GM12873 (cell line): ENCODE measurements at regions not wholly inside any gene's neighbourhood (a gene's known extent, or its start where the extent isn't known, plus 50 kb on each side); places are given as distances from the start of the nearest gene placed in this dataset.

Experiments
- TF ChIP-seq, protein P1 (sequence below): IDR thresholded peaks from 2 replicates; pipeline ENCODE4 v1.5.1; 2012; ENCODE audit warnings: low read depth, mild to moderate bottlenecking, moderate library complexity, low read length, control low read depth; ENCODE audit not compliant: insufficient read depth; ENCODE audit errors: missing control alignments

DNA sequence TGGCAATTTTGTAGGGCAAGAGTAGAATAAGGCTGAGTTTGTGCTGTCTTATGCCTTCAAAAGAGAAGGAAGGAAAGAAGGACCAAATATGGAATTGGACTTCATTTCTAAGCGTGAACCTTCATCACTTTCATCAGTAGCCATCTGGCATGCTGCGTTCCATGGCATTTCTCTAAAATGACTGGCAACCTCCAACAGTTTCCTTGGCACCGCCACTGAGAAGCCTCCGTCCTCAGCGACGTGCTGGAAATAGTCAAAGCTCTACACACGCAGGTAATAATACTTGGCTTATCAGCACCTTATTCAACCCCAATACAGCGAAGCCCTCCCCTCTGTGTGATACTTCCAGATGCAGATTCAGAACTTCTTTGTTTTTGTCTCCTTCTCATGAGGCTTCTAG, 169.7 kb upstream of the CD180 start:
- TF ChIP-seq, protein P1, sequence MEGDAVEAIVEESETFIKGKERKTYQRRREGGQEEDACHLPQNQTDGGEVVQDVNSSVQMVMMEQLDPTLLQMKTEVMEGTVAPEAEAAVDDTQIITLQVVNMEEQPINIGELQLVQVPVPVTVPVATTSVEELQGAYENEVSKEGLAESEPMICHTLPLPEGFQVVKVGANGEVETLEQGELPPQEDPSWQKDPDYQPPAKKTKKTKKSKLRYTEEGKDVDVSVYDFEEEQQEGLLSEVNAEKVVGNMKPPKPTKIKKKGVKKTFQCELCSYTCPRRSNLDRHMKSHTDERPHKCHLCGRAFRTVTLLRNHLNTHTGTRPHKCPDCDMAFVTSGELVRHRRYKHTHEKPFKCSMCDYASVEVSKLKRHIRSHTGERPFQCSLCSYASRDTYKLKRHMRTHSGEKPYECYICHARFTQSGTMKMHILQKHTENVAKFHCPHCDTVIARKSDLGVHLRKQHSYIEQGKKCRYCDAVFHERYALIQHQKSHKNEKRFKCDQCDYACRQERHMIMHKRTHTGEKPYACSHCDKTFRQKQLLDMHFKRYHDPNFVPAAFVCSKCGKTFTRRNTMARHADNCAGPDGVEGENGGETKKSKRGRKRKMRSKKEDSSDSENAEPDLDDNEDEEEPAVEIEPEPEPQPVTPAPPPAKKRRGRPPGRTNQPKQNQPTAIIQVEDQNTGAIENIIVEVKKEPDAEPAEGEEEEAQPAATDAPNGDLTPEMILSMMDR: no peak

- TF ChIP-seq, protein P1: no peak
Measured at GRCh38 chr5:67364381-67364970, 167.9 kb upstream of the CD180 start.

DNA sequence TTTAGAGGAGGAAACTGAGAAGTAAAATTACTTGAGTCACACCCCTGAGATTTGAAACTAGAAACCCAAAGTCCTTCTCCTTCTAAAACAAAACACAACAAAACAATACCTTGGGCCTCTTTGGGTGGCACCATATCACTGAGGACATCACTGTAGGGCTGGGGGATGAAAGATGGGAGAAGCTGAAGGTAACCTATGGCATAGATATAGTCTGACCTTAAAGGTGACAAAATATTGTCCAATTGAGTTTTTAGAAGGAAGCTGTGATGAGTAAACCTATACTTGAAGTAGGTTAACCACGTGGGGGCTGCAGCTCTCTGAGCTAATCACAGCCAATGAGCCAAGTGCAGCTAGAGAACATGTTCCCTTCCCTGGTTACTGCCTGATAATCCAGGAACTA, 167.4 kb upstream of the CD180 start:
- TF ChIP-seq, protein P1: no peak

- TF ChIP-seq, protein P1: no peak
Measured at GRCh38 chr5:67363180-67363709, 166.6 kb upstream of the CD180 start.

GRCh38 chr5:67361932-67362729, 165.5 kb upstream of the CD180 start:
- TF ChIP-seq, protein P1: no peak

- TF ChIP-seq, protein P1: no peak
Measured at GRCh38 chr5:67360047-67360446, 163.4 kb upstream of the CD180 start.

GRCh38 chr5:67358186-67358585, 161.6 kb upstream of the CD180 start:
- TF ChIP-seq, protein P1: no peak
